PFSK-1 (cell line): ENCODE measurements at regions not wholly inside any gene's neighbourhood (a gene's known extent, or its start where the extent isn't known, plus 50 kb on each side); places are given as distances from the start of the nearest gene placed in this dataset.

Experiments used
- FOXP2 ChIP-seq: optimal IDR thresholded peaks from 2 replicates; pipeline ENCODE3; 2011; ENCODE audit warnings: borderline replicate concordance, control low read depth, inconsistent platforms; ENCODE audit not compliant: insufficient read depth; ENCODE audit errors: extremely low read length, extremely low read depth
- POLR2AphosphoS5 ChIP-seq: IDR thresholded peaks from 2 replicates; pipeline ENCODE4 v1.6.1; 2012; ENCODE audit warnings: low read depth, mild to moderate bottlenecking, control low read depth, low read length, moderate library complexity
- SIN3A ChIP-seq: IDR thresholded peaks from 2 replicates; pipeline ENCODE4 v1.6.1; 2012; ENCODE audit warnings: mild to moderate bottlenecking, low read length, moderate library complexity, borderline replicate concordance; ENCODE audit not compliant: insufficient read depth
- TAF1 ChIP-seq: IDR thresholded peaks from 2 replicates; pipeline ENCODE4 v1.6.1; 2012; ENCODE audit warnings: low read length, control low read depth, borderline replicate concordance; ENCODE audit not compliant: insufficient read depth
- TF ChIP-seq, protein P1 (sequence below), 2 experiments: IDR thresholded peaks; 2 replicates each; pipeline versions ENCODE4 v1.6.1 to v1.8.0; 2011 to 2012; ENCODE audit warnings: low read depth in 2 of 2, low read length in 2 of 2, control low read depth in 1 of 2, inconsistent platforms in 1 of 2, mild to moderate bottlenecking in 1 of 2, moderate library complexity in 1 of 2; ENCODE audit not compliant: insufficient read depth in 1 of 2

DNA sequence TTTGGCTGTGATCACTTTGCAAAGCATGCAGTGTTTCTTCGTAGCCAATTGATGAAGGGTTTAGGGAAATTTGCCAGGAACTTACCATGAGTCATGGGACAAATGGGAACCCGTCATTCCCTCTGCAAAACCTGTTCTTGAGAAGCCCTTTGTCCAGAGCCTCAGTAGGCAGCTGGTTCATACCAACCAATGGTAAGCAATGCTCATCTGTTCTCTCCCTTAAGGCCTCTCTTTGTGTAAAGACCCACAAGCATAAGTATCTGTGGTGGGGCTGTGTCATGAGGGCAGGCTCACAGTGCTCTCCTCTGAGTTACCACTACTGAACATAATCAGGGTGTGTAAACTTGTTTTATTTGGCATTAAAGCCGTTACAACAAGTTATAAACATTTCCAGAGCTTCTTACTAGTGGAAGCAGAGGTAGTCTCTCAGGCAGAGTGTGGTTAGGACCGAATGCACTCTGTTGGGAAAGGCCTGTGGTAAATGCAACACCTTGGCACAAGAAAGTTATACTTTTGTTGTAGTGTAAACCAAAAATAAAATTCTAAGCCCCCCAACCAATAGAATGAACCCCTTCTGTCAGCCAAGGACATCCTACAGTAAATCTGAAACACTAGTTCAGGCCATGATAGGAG, 119.8 kb downstream of the SINHCAF start:
- TF ChIP-seq TAF1 (no peak), POLR2AphosphoS5 (no peak), SIN3A (no peak), FOXP2 (no peak)
- TF ChIP-seq, protein P1, sequence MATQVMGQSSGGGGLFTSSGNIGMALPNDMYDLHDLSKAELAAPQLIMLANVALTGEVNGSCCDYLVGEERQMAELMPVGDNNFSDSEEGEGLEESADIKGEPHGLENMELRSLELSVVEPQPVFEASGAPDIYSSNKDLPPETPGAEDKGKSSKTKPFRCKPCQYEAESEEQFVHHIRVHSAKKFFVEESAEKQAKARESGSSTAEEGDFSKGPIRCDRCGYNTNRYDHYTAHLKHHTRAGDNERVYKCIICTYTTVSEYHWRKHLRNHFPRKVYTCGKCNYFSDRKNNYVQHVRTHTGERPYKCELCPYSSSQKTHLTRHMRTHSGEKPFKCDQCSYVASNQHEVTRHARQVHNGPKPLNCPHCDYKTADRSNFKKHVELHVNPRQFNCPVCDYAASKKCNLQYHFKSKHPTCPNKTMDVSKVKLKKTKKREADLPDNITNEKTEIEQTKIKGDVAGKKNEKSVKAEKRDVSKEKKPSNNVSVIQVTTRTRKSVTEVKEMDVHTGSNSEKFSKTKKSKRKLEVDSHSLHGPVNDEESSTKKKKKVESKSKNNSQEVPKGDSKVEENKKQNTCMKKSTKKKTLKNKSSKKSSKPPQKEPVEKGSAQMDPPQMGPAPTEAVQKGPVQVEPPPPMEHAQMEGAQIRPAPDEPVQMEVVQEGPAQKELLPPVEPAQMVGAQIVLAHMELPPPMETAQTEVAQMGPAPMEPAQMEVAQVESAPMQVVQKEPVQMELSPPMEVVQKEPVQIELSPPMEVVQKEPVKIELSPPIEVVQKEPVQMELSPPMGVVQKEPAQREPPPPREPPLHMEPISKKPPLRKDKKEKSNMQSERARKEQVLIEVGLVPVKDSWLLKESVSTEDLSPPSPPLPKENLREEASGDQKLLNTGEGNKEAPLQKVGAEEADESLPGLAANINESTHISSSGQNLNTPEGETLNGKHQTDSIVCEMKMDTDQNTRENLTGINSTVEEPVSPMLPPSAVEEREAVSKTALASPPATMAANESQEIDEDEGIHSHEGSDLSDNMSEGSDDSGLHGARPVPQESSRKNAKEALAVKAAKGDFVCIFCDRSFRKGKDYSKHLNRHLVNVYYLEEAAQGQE (IDR thresholded peaks at IDR 0.05; ENCODE audit: insufficient read depth in 1 of 2, low read depth in 2 of 2, low read length in 2 of 2): peak in 1 of 2 experiments; percentile 29; a peak in 1 of 4 replicates
